ENCODE measurements at regions not wholly inside any gene's neighbourhood (a gene's known extent, or its start where the extent isn't known, plus 50 kb on each side); places are given as distances from the start of the nearest gene placed in this dataset.

DNA sequence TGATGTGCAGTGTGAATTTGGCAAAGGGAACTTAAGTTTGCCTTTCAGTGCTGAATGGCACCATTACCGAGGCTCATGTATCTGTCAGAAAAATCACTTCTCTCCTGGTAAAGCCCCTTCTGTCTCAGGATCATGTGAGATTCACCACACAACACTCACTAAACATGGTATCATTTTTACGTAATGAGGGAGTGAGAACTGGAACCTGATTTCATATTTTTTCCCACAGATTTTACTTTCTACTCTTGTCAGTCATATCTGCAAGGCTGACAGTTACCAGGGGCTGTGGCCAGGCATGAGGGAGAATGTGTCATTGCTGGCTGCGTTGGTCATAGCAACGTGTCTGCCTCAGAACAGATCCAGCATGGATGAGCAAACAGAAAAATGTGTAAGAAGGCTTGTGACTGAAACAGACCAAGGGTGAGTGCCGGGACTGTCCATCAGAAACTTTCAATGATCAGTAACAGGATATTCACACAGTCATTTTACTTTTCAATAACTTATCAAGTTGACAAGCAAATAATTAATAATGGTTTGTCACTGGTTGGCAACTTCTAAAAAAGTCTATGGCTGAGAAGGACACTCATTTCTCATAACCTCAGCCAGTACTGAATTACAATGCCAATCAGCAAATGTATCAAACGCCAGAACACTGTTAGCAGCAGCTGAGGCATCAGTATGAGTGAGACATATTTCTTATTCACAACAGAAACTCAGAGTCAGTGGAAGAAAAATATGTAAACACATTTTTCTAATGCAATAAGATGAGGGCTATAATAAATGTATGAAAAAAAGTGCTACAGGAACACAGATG lies 100.5 kb downstream of the CDC42EP3 start:
- no peak for TF ChIP-seq CTCF (IDR thresholded peaks at IDR 0.05; ENCODE audit: extremely low read depth, low read depth, low read length)
- Histone ChIP-seq H3K27me3 (ENCODE audit: insufficient read depth, low read length) (no peaks in the 10 kb centered on the region), H4K20me1 (ENCODE audit: insufficient read depth, low read length) (no peaks in the 10 kb centered on the region), H3K79me2 (ENCODE audit: insufficient read depth, low read length) (no peaks in the 10 kb centered on the region), H3K4me3 (ENCODE audit: insufficient read depth, low read length) (no peak overlapping the region), H3K4me1 (ENCODE audit: insufficient read depth, low read length) (peaks cover 62% of the 10 kb centered on the region), H3K9me3 (ENCODE audit: low read depth, low read length) (no peaks in the 10 kb centered on the region), H3K36me3 (ENCODE audit: insufficient read depth, low read length) (no peaks in the 10 kb centered on the region), H3K4me2 (ENCODE audit: insufficient read depth, low read length) (peak overlapping the region; percentile 36), H2AFZ (ENCODE audit: low read length) (no peak overlapping the region), H3K27ac (ENCODE audit: low read depth, low read length) (peak overlapping the region; percentile 96)
- DNase-seq (ENCODE audit: insufficient read length, low spot score, missing footprints) = peak; percentile 71

DNA sequence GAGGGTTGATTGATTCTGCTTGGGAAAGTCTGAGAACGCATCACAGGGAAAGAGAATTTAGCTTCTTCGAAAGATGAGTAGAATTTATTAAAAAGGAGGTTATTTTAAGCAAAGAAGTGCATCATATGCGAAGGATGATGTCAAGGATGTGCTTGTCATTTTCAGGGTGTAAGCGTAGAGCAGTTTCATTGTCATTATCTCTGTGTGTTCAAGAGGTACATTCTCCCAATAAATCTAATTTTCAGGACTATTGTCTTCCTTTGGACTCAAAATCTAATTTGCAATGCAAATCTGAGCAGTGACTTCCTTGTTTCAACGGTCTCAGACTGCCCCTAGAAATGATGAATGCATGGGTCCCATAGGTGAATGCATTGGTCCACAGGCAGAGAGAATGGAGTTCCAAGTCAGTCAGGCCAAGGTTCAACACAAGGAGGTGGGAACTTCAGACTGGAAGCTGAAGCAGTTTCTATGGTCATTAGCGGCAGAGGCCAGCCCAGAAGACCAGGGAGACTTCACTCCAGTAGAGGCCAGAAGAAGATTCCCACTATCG lies 99.8 kb downstream of the CDC42EP3 start:
- H3K4me2 ChIP-seq (ENCODE audit: insufficient read depth, low read length) = peak overlapping the region; percentile 36
- no peak overlapping the region for H2AFZ ChIP-seq (ENCODE audit: low read length)
- no peak for DNase-seq (ENCODE audit: insufficient read length, low spot score, missing footprints)
- peaks cover 60% of the 10 kb centered on the region for H3K4me1 ChIP-seq (ENCODE audit: insufficient read depth, low read length)
- no peaks in the 10 kb centered on the region for H3K36me3 ChIP-seq (ENCODE audit: insufficient read depth, low read length)
- TF ChIP-seq CTCF (IDR thresholded peaks at IDR 0.05; ENCODE audit: extremely low read depth, low read depth, low read length) = no peak
- peak overlapping the region; percentile 96 for H3K27ac ChIP-seq (ENCODE audit: low read depth, low read length)
- H3K27me3 ChIP-seq (ENCODE audit: insufficient read depth, low read length) = no peaks in the 10 kb centered on the region
- no peak overlapping the region for H3K4me3 ChIP-seq (ENCODE audit: insufficient read depth, low read length)
- H3K79me2 ChIP-seq (ENCODE audit: insufficient read depth, low read length) = no peaks in the 10 kb centered on the region
- H4K20me1 ChIP-seq (ENCODE audit: insufficient read depth, low read length) = no peaks in the 10 kb centered on the region
- no peaks in the 10 kb centered on the region for H3K9me3 ChIP-seq (ENCODE audit: low read depth, low read length)

DNA sequence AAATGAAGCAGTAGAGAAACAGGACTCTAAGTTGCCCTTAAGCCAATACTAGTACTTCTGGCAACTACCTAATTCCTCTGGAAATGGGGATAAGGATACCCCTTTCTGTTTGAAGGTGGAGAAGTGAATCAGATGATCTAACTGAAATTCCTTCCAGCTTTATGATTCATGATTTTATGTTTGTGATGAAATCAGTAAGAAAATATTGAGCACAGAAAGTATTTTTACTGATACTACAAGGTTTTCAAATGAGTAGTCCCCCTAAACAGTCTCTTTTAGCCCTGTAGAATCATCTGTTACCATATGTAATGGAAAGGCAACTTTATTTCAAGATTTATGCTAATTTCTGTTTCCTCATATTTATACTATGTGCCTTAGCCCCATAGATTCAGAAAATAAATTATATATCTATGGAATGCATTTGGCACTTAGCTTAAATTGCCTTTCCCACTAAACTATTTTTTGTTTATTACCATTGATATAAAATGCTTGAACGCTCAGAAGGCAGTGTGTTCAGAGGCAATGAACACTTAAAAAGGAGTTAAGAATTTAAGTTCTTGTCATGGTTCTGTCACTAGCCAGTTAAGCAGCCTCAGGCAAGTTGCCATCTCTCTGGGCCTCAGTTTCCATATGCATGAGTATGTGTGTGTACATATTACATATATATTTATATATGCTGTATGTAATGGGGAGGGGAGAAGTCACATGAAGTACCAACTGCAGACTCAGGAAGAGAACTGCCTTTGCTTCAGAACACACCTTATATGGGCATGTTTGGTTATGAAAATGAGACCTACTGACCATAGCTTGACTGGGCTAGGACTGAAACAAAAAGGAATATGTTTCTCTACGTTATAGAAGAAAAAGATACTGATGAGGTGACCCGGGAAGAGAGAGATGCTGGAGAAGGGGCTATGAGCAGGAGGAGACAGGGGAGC lies 97.7 kb downstream of the CDC42EP3 start:
- Histone ChIP-seq H2AFZ (ENCODE audit: low read length) (peak overlapping the region; percentile 11), H3K4me3 (ENCODE audit: insufficient read depth, low read length) (no peak overlapping the region), H3K27ac (ENCODE audit: low read depth, low read length) (peak overlapping the region; percentile 96), H3K79me2 (ENCODE audit: insufficient read depth, low read length) (no peaks in the 10 kb centered on the region), H3K4me2 (ENCODE audit: insufficient read depth, low read length) (peak overlapping the region; percentile 38), H3K27me3 (ENCODE audit: insufficient read depth, low read length) (no peaks in the 10 kb centered on the region), H3K4me1 (ENCODE audit: insufficient read depth, low read length) (peaks cover 59% of the 10 kb centered on the region), H4K20me1 (ENCODE audit: insufficient read depth, low read length) (no peaks in the 10 kb centered on the region), H3K9me3 (ENCODE audit: low read depth, low read length) (no peaks in the 10 kb centered on the region), H3K36me3 (ENCODE audit: insufficient read depth, low read length) (no peaks in the 10 kb centered on the region)
- peak; percentile 42 for DNase-seq (ENCODE audit: insufficient read length, low spot score, missing footprints)
- no peak for TF ChIP-seq CTCF (IDR thresholded peaks at IDR 0.05; ENCODE audit: extremely low read depth, low read depth, low read length)

Data from osteoblast (primary cell).